CD4-positive, alpha-beta T cell treated with Interleukin-6 for 4 hours (primary cell): ENCODE measurements at regions not wholly inside any gene's neighbourhood (a gene's known extent, or its start where the extent isn't known, plus 50 kb on each side); places are given as distances from the start of the nearest gene placed in this dataset.
A peak's percentile ranks its signal among the peaks of the same experiment; 100 is the strongest.

Experiments used
- DNase-seq: peaks from one replicate; pipeline ENCODE4 v3.0.0-alpha.2; 2020; ENCODE audit warnings: mixed read lengths

- DNase-seq = no peak
Measured at GRCh38 chr7:22582863-22583622, 83.1 kb upstream of the STEAP1B start.

- DNase-seq = no peak
Measured at GRCh38 chr7:22581099-22581498, 81.1 kb upstream of the STEAP1B start.

GRCh38 chr7:22579961-22580360 lies 80.0 kb upstream of the STEAP1B start:
- no peak for DNase-seq

GRCh38 chr7:22578007-22578733 lies 78.2 kb upstream of the STEAP1B start:
- DNase-seq = no peak

GRCh38 chr7:22577470-22578001 lies 77.5 kb upstream of the STEAP1B start:
- no peak for DNase-seq

- DNase-seq = no peak
Measured at GRCh38 chr7:22576612-22577469, 76.9 kb upstream of the STEAP1B start.

- DNase-seq = no peak
Measured at GRCh38 chr7:22574754-22575520, 74.9 kb upstream of the STEAP1B start.

GRCh38 chr7:22572937-22573336 lies 72.9 kb upstream of the STEAP1B start:
- DNase-seq = no peak

GRCh38 chr7:22572292-22572691 lies 72.3 kb upstream of the STEAP1B start:
- no peak for DNase-seq

- no peak for DNase-seq
Measured at GRCh38 chr7:22571766-22572165, 71.8 kb upstream of the STEAP1B start.

- DNase-seq = peak; percentile 10
Measured at GRCh38 chr7:22569586-22570321, 69.8 kb upstream of the STEAP1B start.

GRCh38 chr7:22566592-22566991 lies 66.6 kb upstream of the STEAP1B start:
- DNase-seq = no peak

- no peak for DNase-seq
Measured at GRCh38 chr7:22566176-22566575, 66.2 kb upstream of the STEAP1B start.

- DNase-seq = no peak
Measured at GRCh38 chr7:22565315-22565811, 65.4 kb upstream of the STEAP1B start.

- DNase-seq = no peak
Measured at GRCh38 chr7:22564511-22565045, 64.6 kb upstream of the STEAP1B start.

- DNase-seq = no peak
Measured at GRCh38 chr7:22563621-22564241, 63.7 kb upstream of the STEAP1B start.

GRCh38 chr7:22563032-22563501 lies 63.1 kb upstream of the STEAP1B start:
- peak; percentile 17 for DNase-seq

GRCh38 chr7:22561895-22562593 lies 62.1 kb upstream of the STEAP1B start:
- DNase-seq = no peak

GRCh38 chr7:22561321-22561811 lies 61.4 kb upstream of the STEAP1B start:
- DNase-seq = no peak
